GM23248 (cell line): ENCODE measurements at regions not wholly inside any gene's neighbourhood (a gene's known extent, or its start where the extent isn't known, plus 50 kb on each side); places are given as distances from the start of the nearest gene placed in this dataset.

ENCODE experiments used
- DNase-seq: peaks from one replicate; pipeline ENCODE4 v3.0.0-alpha.2; 2015
- H2AFZ ChIP-seq: fragments of 200-600 bp; sonication (generic); 2 replicates; pipeline ENCODE4 v1.6.1; 2016; ENCODE audit warnings: antibody characterized with exemption
- H3F3A ChIP-seq: fragments of 200-600 bp; sonication (generic); 2 replicates; pipeline ENCODE4 v1.6.1; 2016; ENCODE audit warnings: mild to moderate bottlenecking, antibody characterized with exemption, mixed run types; ENCODE audit not compliant: insufficient read depth
- H3K27ac ChIP-seq: fragments of 200-600 bp; sonication (generic); 2 replicates; pipeline ENCODE4 v1.5.1; 2016; ENCODE audit warnings: mild to moderate bottlenecking
- H3K27me3 ChIP-seq: fragments of 200-600 bp; sonication (generic); replicated peaks from 2 replicates; pipeline ENCODE4 v1.6.1; 2016; ENCODE audit warnings: mild to moderate bottlenecking; ENCODE audit not compliant: insufficient read depth
- H3K36me3 ChIP-seq: fragments of 200-600 bp; sonication (generic); 2 replicates; pipeline ENCODE4 v1.6.1; 2016; ENCODE audit warnings: low read depth, mild to moderate bottlenecking
- H3K4me1 ChIP-seq: fragments of 200-600 bp; sonication (generic); 2 replicates; pipeline ENCODE4 v1.6.1; 2016; ENCODE audit warnings: mild to moderate bottlenecking; ENCODE audit not compliant: insufficient read depth
- H3K4me2 ChIP-seq: fragments of 200-600 bp; sonication (generic); one replicate; pipeline ENCODE4 v1.6.1; 2016; ENCODE audit warnings: mild to moderate bottlenecking; ENCODE audit not compliant: unreplicated experiment
- H3K4me3 ChIP-seq: fragments of 200-600 bp; sonication (generic); 2 replicates; pipeline ENCODE4 v1.5.1; 2016; ENCODE audit warnings: mild to moderate bottlenecking
- H3K79me2 ChIP-seq: fragments of 200-600 bp; sonication (generic); 2 replicates; pipeline ENCODE4 v1.6.1; 2016; ENCODE audit warnings: mild to moderate bottlenecking; ENCODE audit not compliant: insufficient read depth
- H3K9ac ChIP-seq: fragments of 200-600 bp; sonication (generic); 2 replicates; pipeline ENCODE4 v1.6.1; 2016; ENCODE audit warnings: mild to moderate bottlenecking
- H3K9me2 ChIP-seq: fragments of 200-600 bp; sonication (generic); 2 replicates; pipeline ENCODE4 v1.6.1; 2016; ENCODE audit warnings: mixed run types, mild to moderate bottlenecking, moderate library complexity; ENCODE audit not compliant: insufficient read depth
- H3K9me3 ChIP-seq: fragments of 200-600 bp; sonication (generic); one replicate; pipeline ENCODE4 v1.6.1; 2017; ENCODE audit warnings: low read depth
- H4K20me1 ChIP-seq: fragments of 200-600 bp; sonication (generic); 2 replicates; pipeline ENCODE4 v1.6.0; 2016; ENCODE audit not compliant: insufficient read depth
- EZH2 ChIP-seq: fragments of 200-600 bp; sonication (generic); IDR thresholded peaks from 2 replicates; pipeline ENCODE4 v1.6.1; 2018; ENCODE audit warnings: antibody characterized with exemption, mild to moderate bottlenecking; ENCODE audit not compliant: insufficient read depth, poor library complexity, severe bottlenecking
- EZH2phosphoT487 ChIP-seq: fragments of 200-600 bp; sonication (generic); IDR thresholded peaks from 2 replicates; pipeline ENCODE4 v1.6.1; 2018; ENCODE audit warnings: antibody characterized with exemption, moderate library complexity, mild to moderate bottlenecking, low read depth; ENCODE audit not compliant: insufficient read depth
- WGBS, 2 experiments: methylation state at CpG; one replicate each; pipeline ENCODE4 v1.1.6; 2015 to 2017; ENCODE audit warnings: low lambda C conversion rate in 2 of 2, low coverage in 1 of 2; ENCODE audit errors: missing lambda C conversion rate in 2 of 2; 5-methylcytosine and 5-hydroxymethylcytosine counted together
- in situ Hi-C: fragments of 300-500 bp; cut with MboI; formaldehyde crosslinking; loops from 2 replicates; pipeline ENCODE4 v1.15.0; 2020

DNA sequence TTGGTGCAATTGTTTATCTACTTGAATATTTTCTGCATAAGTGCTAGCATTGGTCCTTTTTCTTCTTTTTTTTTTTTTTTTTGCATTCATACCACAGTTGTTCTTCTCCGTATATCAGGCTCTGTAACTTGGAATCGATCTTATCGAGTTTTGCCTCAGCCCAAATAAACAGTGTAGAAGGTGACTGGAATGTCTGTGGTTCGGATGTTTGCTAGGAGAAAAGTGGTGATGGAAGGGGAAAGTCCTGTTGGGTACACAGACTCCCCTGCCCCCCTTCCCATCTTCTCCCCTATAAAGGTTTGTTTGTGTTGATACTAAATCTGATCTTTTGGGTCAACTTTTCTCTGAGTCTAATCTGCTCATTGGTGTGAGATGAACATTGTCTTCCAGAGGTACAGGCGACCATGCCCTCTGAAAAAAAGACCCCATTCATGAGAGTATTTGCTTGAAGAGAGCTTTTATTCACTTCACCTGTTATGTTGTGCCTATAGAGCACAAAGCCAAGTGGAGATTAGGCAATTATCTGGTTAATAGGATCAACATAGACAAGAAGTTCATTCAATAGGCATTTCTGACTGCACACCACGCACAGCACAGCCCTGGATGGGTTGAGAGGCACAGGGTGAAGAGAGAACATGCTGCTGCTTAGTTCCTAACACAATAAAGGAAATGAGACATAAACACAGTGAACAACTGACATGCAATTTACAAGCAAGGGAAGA lies 620.0 kb downstream of the PKHD1 start:
- Histone ChIP-seq H2AFZ (no peak overlapping the region), H3K79me2 (no peaks in the 10 kb centered on the region), H3K4me1 (no peaks in the 10 kb centered on the region), H3K4me2 (no peak overlapping the region), H3K9ac (no peak overlapping the region), H3F3A (no peaks in the 10 kb centered on the region), H3K9me3 (no peaks in the 10 kb centered on the region), H3K4me3 (no peak overlapping the region), H3K9me2 (no peaks in the 10 kb centered on the region), H3K27me3 (no peaks in the 10 kb centered on the region), H4K20me1 (no peaks in the 10 kb centered on the region), H3K27ac (no peak overlapping the region), H3K36me3 (no peaks in the 10 kb centered on the region)
- TF ChIP-seq EZH2 (no peak), EZH2phosphoT487 (no peak)
- in situ Hi-C loops = no loop called here
- 22 to 26% methylated on average over 6 of the region's 6 CpGs for WGBS, 2 experiments
- no peak for DNase-seq

DNA sequence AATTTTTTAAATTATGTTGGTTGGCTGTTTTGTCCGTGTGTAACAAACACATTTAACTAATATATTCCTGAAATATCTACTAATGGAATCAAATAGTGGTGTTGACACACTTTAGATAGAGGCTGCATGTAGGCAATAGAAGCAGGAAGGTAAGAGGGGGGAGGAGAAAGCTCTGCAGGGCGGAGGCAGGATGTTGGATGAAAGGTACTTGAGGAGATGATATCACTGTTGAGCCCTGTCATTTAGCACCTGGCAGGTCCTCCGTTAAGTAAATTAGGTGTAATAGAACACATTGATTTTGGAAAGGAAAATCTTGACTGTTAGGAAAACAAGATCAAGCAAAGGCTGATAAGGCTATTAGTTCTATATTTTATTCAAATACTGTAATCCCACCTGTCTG lies 618.7 kb downstream of the PKHD1 start:
- Histone ChIP-seq H3K4me1 (no peaks in the 10 kb centered on the region), H2AFZ (no peak overlapping the region), H3K27ac (no peak overlapping the region), H3K36me3 (no peaks in the 10 kb centered on the region), H3K27me3 (no peaks in the 10 kb centered on the region), H3K9me3 (no peaks in the 10 kb centered on the region), H3F3A (no peaks in the 10 kb centered on the region), H3K9ac (no peak overlapping the region), H3K4me3 (no peak overlapping the region), H3K4me2 (no peak overlapping the region), H3K79me2 (no peaks in the 10 kb centered on the region), H3K9me2 (no peaks in the 10 kb centered on the region), H4K20me1 (no peaks in the 10 kb centered on the region)
- 10 to 17% methylated on average over 3 of the region's 3 CpGs for WGBS, 2 experiments
- no peak for DNase-seq
- TF ChIP-seq EZH2 (no peak), EZH2phosphoT487 (no peak)
- in situ Hi-C loops = no loop called here

DNA sequence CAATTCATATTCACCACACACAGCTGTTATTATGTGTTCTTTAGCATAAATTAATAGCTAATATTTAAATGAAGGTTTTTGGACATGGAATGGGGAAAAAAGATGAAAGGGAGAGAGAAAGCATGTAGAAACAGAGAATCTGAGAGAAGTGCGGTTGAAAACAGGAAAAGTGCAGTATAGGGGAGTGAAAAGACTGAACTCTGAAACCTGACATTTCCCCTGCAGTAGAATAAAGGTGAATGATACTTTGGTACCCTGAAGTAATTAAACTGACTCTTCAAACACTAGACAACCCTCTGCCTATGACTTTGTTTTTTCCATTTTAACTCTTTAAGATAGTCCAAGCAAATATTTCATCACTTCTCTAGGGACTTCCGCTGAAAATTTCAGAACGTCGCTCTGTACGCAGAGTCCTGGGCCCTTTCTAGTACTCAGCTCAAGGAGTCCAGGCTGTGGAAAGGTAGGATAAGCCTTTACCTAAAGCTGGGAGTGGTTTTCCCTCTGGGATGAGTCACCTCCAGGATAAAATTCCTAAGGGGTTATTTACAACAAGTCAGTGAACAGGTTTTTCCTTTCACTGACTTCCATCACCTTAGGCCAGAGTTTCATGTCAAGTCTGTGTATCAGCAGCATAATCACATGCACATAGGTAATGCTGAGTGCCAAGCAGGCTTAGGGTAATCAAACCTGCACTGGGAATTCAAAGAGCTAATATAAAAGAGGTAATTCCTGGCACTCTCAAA lies 614.5 kb downstream of the PKHD1 start:
- H3K4me2 ChIP-seq = no peak overlapping the region
- WGBS, 2 experiments = 55 to 58% methylated on average over 5 of the region's 5 CpGs
- H3K4me3 ChIP-seq = no peak overlapping the region
- H3K27me3 ChIP-seq = no peaks in the 10 kb centered on the region
- no peak overlapping the region for H3K9ac ChIP-seq
- no peak overlapping the region for H3K27ac ChIP-seq
- in situ Hi-C loops = no loop called here
- no peaks in the 10 kb centered on the region for H3K4me1 ChIP-seq
- H3K36me3 ChIP-seq = no peaks in the 10 kb centered on the region
- H3F3A ChIP-seq = no peaks in the 10 kb centered on the region
- no peaks in the 10 kb centered on the region for H4K20me1 ChIP-seq
- no peak for DNase-seq
- no peaks in the 10 kb centered on the region for H3K9me3 ChIP-seq
- H3K9me2 ChIP-seq = no peaks in the 10 kb centered on the region
- no peak for TF ChIP-seq EZH2phosphoT487
- no peak for TF ChIP-seq EZH2
- no peak overlapping the region for H2AFZ ChIP-seq
- no peaks in the 10 kb centered on the region for H3K79me2 ChIP-seq

DNA sequence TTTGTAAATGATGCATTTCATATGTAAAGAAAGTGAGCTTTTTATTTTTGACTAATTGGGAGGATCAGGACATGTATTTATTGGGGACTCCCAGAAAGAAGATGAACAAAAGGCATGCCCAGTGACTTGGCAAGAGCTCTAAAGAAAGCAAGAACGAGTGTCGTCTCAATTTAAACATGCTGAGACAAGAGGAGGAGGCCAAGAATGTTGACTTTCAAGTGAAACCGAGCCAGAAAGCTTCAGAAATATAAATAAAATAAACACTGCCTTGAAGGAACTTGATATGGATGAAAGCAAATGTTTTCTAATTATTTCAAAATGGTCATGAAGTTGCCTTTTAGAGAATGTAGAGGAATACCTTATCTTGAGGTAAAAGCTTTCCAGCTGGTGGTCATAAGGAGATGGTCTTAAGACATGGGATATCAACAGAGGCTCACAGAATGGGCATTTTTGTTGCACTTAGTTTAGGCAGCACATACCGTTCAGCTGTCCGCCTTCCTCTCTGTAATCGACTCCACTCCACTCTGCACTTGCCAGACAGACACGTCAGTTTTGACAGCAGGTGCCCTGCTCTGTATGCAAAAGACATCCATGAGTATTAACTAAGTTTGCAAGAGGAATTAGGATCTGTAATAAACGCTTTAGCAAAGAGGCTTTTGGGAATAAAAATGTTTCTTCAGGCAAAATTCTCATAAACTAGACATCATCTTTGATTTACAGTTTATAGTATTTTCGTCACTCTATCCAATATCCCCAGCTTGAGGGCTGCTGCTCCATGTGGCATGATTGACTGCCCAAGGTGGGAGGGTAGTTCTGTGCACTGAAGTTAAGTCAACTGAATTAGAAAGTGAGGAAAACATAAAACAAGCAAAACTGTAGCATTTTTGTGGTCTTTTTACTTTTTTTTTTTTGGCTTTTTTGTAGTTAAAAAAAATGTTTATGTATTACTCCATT lies 613.1 kb downstream of the PKHD1 start:
- no peaks in the 10 kb centered on the region for H3K9me3 ChIP-seq
- no peaks in the 10 kb centered on the region for H3F3A ChIP-seq
- H3K9ac ChIP-seq = no peak overlapping the region
- H3K4me3 ChIP-seq = no peak overlapping the region
- no peak for TF ChIP-seq EZH2
- no peak for TF ChIP-seq EZH2phosphoT487
- in situ Hi-C loops = no loop called here
- H3K9me2 ChIP-seq = no peaks in the 10 kb centered on the region
- H2AFZ ChIP-seq = no peak overlapping the region
- H3K27ac ChIP-seq = no peak overlapping the region
- H3K79me2 ChIP-seq = no peaks in the 10 kb centered on the region
- no peak overlapping the region for H3K4me2 ChIP-seq
- H3K27me3 ChIP-seq = no peaks in the 10 kb centered on the region
- no peaks in the 10 kb centered on the region for H4K20me1 ChIP-seq
- no peaks in the 10 kb centered on the region for H3K4me1 ChIP-seq
- no peak for DNase-seq
- 14 to 19% methylated on average over 9 of the region's 9 CpGs for WGBS, 2 experiments
- no peaks in the 10 kb centered on the region for H3K36me3 ChIP-seq
